SU-DHL-6 (cell line): ENCODE measurements at regions not wholly inside any gene's neighbourhood (a gene's known extent, or its start where the extent isn't known, plus 50 kb on each side); places are given as distances from the start of the nearest gene placed in this dataset.

Experiments used
- EZH2phosphoT487 ChIP-seq: fragments of 200-600 bp; sonication (generic), shearing (Covaris generic); conservative IDR thresholded peaks from 2 replicates; pipeline ENCODE4 v1.6.1; 2018; ENCODE audit warnings: mild to moderate bottlenecking, antibody characterized with exemption, low read length, moderate library complexity, mixed read lengths
- TF ChIP-seq, protein P1 (sequence below): fragments of 200-600 bp; sonication (generic); IDR thresholded peaks from one replicate; pipeline ENCODE4 v1.5.1; 2017; ENCODE audit warnings: antibody characterized with exemption, mild to moderate bottlenecking, low read length, moderate library complexity; ENCODE audit not compliant: insufficient read depth, poor library complexity, severe bottlenecking

DNA sequence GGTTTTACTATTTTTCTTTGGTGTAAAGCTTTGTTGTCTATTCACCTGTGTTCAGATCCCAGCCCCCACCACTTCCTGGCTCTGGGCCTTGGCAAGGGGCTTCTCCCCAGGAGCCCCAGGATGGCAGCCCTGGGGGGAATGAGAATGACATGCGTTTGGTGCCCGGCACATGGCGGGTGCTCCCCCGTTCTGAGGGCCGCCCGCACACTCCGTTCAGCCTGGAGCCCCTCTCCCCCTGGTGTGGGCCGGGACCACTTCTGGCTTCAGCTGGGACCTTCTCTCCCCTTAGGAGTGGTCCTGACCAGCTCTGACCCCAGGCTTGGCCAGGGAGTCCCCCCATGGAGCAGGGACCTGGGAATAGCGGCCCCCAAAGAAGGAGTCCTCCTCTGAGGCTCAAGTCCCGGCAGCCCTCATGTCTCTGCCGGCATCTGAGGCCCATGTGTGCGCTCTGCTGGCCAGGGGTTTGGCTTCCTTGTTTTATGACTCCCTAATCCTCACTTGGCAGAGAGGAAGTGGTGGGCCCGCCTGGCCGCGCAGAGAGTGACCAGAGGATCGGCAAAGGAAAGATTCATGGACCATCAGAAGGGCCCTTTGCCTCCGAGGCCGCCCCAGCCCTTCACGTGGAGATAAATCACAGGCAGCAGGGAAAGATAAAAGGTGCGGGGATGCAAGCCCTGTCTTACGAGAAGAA, 57.0 kb upstream of the LMX1B start:
- TF ChIP-seq, protein P1, sequence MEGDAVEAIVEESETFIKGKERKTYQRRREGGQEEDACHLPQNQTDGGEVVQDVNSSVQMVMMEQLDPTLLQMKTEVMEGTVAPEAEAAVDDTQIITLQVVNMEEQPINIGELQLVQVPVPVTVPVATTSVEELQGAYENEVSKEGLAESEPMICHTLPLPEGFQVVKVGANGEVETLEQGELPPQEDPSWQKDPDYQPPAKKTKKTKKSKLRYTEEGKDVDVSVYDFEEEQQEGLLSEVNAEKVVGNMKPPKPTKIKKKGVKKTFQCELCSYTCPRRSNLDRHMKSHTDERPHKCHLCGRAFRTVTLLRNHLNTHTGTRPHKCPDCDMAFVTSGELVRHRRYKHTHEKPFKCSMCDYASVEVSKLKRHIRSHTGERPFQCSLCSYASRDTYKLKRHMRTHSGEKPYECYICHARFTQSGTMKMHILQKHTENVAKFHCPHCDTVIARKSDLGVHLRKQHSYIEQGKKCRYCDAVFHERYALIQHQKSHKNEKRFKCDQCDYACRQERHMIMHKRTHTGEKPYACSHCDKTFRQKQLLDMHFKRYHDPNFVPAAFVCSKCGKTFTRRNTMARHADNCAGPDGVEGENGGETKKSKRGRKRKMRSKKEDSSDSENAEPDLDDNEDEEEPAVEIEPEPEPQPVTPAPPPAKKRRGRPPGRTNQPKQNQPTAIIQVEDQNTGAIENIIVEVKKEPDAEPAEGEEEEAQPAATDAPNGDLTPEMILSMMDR, result no peak
- no peak for TF ChIP-seq EZH2phosphoT487
